RWPE1 (cell line): ENCODE measurements at regions not wholly inside any gene's neighbourhood (a gene's known extent, or its start where the extent isn't known, plus 50 kb on each side); places are given as distances from the start of the nearest gene placed in this dataset.

Experiments used
- CTCF ChIA-PET: fragments of 350-600 bp; sonication (Branson Sonifier 250); formaldehyde crosslinking; extraction: SDS; loops from one replicate; lab custom pipeline; 2021; lab: Yijun Ruan, JAX
- POLR2A ChIA-PET: fragments of 400-600 bp; formaldehyde crosslinking; extraction: SDS; loops from one replicate; lab custom pipeline; 2020; ENCODE audit warnings: antibody characterized with exemption; ENCODE audit not compliant: low non-redundant PET; lab: Yijun Ruan, JAX
- DNase-seq: peaks from one replicate; pipeline ENCODE4 v3.0.0; 2012; ENCODE audit warnings: low spot score
- H3K27ac ChIP-seq: fragments of 450-650 bp; 2 replicates; pipeline ENCODE4 v1.5.1; 2017
- TF ChIP-seq, protein P1 (sequence below): fragments of 450-650 bp; conservative IDR thresholded peaks from 2 replicates; pipeline ENCODE4 v1.5.1; 2017; ENCODE audit warnings: low read depth, mild to moderate bottlenecking

DNA sequence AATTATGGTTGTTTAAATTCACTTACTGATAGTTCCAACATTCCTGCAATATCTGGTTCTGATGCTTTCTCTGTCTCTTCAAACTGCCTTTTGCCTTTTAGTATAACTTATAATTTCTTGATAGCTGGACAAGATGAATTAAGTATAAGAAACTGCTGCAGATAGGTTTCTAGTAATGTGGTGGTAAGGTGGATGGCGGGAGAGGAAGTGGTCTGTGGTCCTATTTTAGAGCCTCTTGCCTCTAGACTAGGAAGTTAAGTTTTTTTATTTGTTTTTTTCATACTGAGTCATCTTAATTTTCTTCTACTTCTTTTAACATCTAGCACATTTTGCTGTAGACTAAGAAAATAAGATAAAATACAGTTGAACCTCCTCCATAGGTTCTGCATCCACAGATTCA, 310.0 kb downstream of the SLITRK2 start:
- POLR2A ChIA-PET = no interaction called here
- H3K27ac ChIP-seq = no peak overlapping the region
- TF ChIP-seq, protein P1, sequence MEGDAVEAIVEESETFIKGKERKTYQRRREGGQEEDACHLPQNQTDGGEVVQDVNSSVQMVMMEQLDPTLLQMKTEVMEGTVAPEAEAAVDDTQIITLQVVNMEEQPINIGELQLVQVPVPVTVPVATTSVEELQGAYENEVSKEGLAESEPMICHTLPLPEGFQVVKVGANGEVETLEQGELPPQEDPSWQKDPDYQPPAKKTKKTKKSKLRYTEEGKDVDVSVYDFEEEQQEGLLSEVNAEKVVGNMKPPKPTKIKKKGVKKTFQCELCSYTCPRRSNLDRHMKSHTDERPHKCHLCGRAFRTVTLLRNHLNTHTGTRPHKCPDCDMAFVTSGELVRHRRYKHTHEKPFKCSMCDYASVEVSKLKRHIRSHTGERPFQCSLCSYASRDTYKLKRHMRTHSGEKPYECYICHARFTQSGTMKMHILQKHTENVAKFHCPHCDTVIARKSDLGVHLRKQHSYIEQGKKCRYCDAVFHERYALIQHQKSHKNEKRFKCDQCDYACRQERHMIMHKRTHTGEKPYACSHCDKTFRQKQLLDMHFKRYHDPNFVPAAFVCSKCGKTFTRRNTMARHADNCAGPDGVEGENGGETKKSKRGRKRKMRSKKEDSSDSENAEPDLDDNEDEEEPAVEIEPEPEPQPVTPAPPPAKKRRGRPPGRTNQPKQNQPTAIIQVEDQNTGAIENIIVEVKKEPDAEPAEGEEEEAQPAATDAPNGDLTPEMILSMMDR = no peak
- no peak for DNase-seq
- CTCF ChIA-PET = interaction anchor here (0.5 kb wide), 1 partner anchor 10 kb away, joined by 3 read pairs; no protein-coding TSS in a partner anchor

DNA sequence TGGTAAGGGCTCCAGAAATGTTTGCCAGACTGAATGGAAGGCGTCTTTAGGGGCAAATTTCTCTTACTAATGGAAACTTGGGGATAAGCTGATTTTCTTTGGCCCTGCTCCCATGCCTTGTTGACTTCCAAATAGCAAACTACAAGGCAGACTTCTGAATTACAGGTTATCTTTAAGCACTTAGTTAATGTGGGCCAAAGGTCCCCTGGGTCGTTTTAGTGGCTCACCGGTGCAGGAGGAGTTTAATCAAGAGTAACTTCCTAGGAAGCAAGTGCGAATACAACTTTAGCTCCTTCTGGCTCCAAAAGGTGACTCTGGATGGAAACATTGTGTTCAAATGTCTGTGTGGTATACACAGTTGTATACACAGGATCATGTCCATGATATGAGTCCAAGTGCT, 323.6 kb downstream of the SLITRK2 start:
- CTCF ChIA-PET = no interaction called here
- POLR2A ChIA-PET = no interaction called here
- no peak for DNase-seq
- no peak overlapping the region for H3K27ac ChIP-seq
- TF ChIP-seq, protein P1 = no peak

DNA sequence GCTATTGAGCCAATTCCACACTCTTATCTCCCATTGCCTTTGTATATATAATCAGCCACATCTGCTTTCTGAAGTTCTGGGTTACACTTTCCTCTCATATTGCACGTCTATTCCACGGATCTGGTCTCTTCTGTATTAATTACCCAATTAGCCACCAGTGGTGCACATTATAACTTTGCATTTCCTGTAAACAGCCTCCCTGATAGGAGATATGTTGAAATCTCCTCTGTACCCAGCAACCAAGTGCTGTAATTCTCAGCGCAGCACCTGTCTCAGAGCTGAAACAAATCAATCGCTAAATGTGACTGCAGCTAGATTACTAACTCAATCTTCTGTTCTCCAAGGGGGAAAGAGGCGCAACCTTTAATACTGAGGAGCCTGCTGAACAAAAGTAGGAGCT, 326.4 kb downstream of the SLITRK2 start:
- ChIA-PET CTCF (interaction anchor here (0.5 kb wide), 1 partner anchor 736 kb away, joined by 3 read pairs; no protein-coding TSS in a partner anchor), POLR2A (no interaction called here)
- TF ChIP-seq, protein P1 = no peak
- H3K27ac ChIP-seq = no peak overlapping the region
- DNase-seq = no peak

DNA sequence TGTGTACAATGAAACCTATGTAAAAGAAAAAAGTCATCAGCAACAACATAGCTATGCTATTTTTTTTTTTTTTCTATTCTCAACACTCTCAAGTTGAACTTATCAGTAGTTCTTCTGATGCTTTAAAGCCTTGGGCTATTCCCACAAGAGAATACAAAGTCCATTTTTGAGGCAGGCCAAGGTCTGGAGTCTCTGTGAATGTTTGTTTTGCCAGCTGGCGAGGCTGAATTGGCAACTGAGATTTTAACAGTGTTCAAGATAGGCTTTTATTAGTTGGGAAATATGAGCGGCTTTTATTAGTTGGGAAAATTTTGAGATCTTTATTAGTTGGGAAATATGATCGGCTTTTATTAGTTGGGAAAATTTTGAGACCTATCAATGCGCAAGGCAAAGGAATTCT, 336.6 kb downstream of the SLITRK2 start:
- no peak for DNase-seq
- ChIA-PET CTCF (no interaction called here), POLR2A (no interaction called here)
- TF ChIP-seq, protein P1 = no peak
- no peak overlapping the region for H3K27ac ChIP-seq

DNA sequence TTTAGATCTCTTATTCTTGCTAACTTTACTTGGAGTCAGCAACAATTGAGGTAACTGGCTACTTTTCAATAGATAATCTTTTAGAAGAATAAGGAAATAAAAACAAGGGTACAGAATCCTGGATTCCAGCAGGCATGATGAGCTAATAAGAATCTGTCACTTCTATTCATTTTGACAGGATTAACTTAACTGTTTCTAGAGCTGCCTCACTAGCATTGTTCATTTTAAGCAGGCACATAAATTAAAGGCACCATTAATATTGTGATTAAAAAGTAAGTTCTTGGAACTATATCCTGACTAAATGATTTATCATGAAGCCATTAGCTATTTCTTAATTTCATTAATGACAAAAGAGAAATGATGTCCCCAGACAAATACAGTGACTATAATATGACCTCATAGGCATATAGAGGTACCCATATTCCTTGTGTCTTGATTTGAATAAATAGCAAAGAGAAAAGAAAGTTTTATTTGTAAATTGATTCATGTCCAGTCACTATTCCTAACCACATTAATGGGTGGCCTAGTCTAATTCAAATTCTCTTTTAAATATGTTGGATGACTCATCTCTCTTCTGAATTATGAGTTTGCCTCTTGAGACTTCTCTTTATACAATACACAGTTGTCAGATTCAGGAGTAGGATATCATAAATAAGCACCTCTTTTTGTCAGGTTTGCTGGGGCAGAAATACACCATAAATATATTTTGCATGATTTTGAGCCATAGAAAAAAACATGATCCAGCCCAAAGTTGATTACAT, 343.0 kb downstream of the SLITRK2 start:
- no peak for DNase-seq
- CTCF ChIA-PET = no interaction called here
- POLR2A ChIA-PET = no interaction called here
- H3K27ac ChIP-seq = no peak overlapping the region
- TF ChIP-seq, protein P1 = no peak

DNA sequence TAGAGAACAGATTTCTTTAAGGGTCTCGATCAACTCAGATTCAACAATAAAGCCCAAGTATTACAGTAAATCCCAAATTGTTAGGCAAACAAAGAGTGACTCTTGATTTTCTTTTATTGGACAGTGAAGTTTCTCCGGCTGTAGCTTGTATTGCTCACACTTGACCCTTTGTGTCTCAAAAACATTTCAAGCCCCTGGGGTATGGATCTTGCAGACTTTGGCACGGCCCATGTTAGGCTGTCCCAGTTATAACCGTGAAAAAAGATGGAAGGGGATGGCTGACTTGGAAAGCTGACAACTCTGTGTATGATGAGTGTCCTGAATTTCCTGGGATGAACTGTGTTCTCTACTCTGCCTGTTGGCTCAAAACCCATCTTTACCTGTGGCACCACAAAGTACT, 356.1 kb downstream of the SLITRK2 start:
- ChIA-PET CTCF (no interaction called here), POLR2A (no interaction called here)
- no peak for DNase-seq
- TF ChIP-seq, protein P1 = no peak
- no peak overlapping the region for H3K27ac ChIP-seq
